Mesenchymal stem cell (in vitro differentiated cells and primary cell): ENCODE measurements at regions not wholly inside any gene's neighbourhood (a gene's known extent, or its start where the extent isn't known, plus 50 kb on each side); places are given as distances from the start of the nearest gene placed in this dataset.

ENCODE experiments used
- DNase-seq: peaks from one replicate; pipeline ENCODE4 v3.0.0-alpha.2; 2013
- H2AFZ ChIP-seq: one replicate; pipeline ENCODE4 v1.6.1; 2013; ENCODE audit warnings: low read depth, mild to moderate bottlenecking, control low read depth, inconsistent platforms, low read length, moderate library complexity
- H2AK5ac ChIP-seq: 2 replicates; pipeline ENCODE4 v1.6.1; 2013; ENCODE audit warnings: low read length, moderate library complexity, mild to moderate bottlenecking, inconsistent platforms; ENCODE audit not compliant: severe bottlenecking
- H2BK120ac ChIP-seq: one replicate; pipeline ENCODE4 v1.6.1; 2013; ENCODE audit warnings: low read depth, mild to moderate bottlenecking, inconsistent platforms, low read length, moderate library complexity
- H2BK12ac ChIP-seq, 2 experiments: one replicate each; pipeline ENCODE4 v1.6.1; 2013; ENCODE audit warnings: inconsistent platforms in 2 of 2, low read length in 2 of 2, mild to moderate bottlenecking in 2 of 2, moderate library complexity in 2 of 2, control low read depth in 1 of 2
- H2BK15ac ChIP-seq: one replicate; pipeline ENCODE4 v1.6.1; 2013; ENCODE audit warnings: mild to moderate bottlenecking, low read depth, inconsistent platforms; ENCODE audit not compliant: poor library complexity, severe bottlenecking
- H2BK5ac ChIP-seq: 2 replicates; pipeline ENCODE4 v1.6.1; 2013; ENCODE audit warnings: low read depth, mild to moderate bottlenecking, low read length, control low read depth, inconsistent platforms; ENCODE audit not compliant: poor library complexity, severe bottlenecking
- H3K14ac ChIP-seq, 2 experiments: one replicate each; pipeline ENCODE4 v1.6.1; 2013; ENCODE audit warnings: inconsistent platforms in 2 of 2, low read length in 2 of 2, control low read depth in 1 of 2, mild to moderate bottlenecking in 1 of 2, moderate library complexity in 1 of 2
- H3K18ac ChIP-seq, 2 experiments: one replicate each; pipeline ENCODE4 v1.6.1; 2013; ENCODE audit warnings: inconsistent platforms in 2 of 2, low read length in 2 of 2, control low read depth in 1 of 2, low read depth in 1 of 2, mild to moderate bottlenecking in 1 of 2
- H3K23ac ChIP-seq, 2 experiments: one replicate each; pipeline ENCODE4 v1.6.1; 2013; ENCODE audit warnings: inconsistent platforms in 2 of 2, low read length in 2 of 2, mild to moderate bottlenecking in 2 of 2, moderate library complexity in 2 of 2, control low read depth in 1 of 2
- H3K27ac ChIP-seq: 2 replicates; pipeline ENCODE4 v1.5.1; 2013; ENCODE audit warnings: mild to moderate bottlenecking, moderate library complexity, low read length, control low read depth, inconsistent platforms; ENCODE audit not compliant: poor library complexity, severe bottlenecking
- H3K27me3 ChIP-seq, 2 experiments: 2 replicates each; pipeline versions ENCODE4 v1.6.1 to v1.7.0; 2013; ENCODE audit warnings: low read length in 2 of 2, mild to moderate bottlenecking in 2 of 2, moderate library complexity in 2 of 2, control low read depth in 1 of 2, inconsistent platforms in 1 of 2; ENCODE audit not compliant: control insufficient read depth in 1 of 2, insufficient read depth in 1 of 2
- H3K36me3 ChIP-seq, 2 experiments: 2 replicates each; pipeline versions ENCODE4 v1.6.1 to v1.7.0; 2013; ENCODE audit warnings: low read length in 2 of 2, control low read depth in 1 of 2, inconsistent platforms in 1 of 2, low read depth in 1 of 2, mild to moderate bottlenecking in 1 of 2; ENCODE audit not compliant: insufficient read depth in 2 of 2, control insufficient read depth in 1 of 2
- H3K4ac ChIP-seq, 2 experiments: one replicate each; pipeline ENCODE4 v1.6.1; 2013; ENCODE audit warnings: inconsistent platforms in 2 of 2, low read length in 2 of 2, mild to moderate bottlenecking in 2 of 2, moderate library complexity in 2 of 2, control low read depth in 1 of 2, low read depth in 1 of 2
- H3K4me1 ChIP-seq: 2 replicates; pipeline ENCODE4 v1.6.1; 2013; ENCODE audit warnings: low read depth, low read length, control low read depth; ENCODE audit not compliant: control insufficient read depth, insufficient read depth
- H3K4me2 ChIP-seq: 2 replicates; pipeline ENCODE4 v1.6.1; 2013; ENCODE audit warnings: low read length, mild to moderate bottlenecking, inconsistent platforms; ENCODE audit not compliant: poor library complexity, severe bottlenecking
- H3K4me3 ChIP-seq, 2 experiments: 2 replicates each; pipeline versions ENCODE4 v1.5.1 to v1.7.0; 2013; ENCODE audit warnings: low read length in 2 of 2, mild to moderate bottlenecking in 2 of 2, control low read depth in 1 of 2, low read depth in 1 of 2; ENCODE audit not compliant: insufficient read depth in 1 of 2
- H3K79me1 ChIP-seq: replicated peaks from 2 replicates; pipeline ENCODE4 v1.6.1; 2013; ENCODE audit warnings: mild to moderate bottlenecking, control low read depth, low read length, inconsistent platforms; ENCODE audit not compliant: poor library complexity, severe bottlenecking
- H3K9ac ChIP-seq: 2 replicates; pipeline ENCODE4 v1.7.0; 2013; ENCODE audit warnings: mild to moderate bottlenecking, low read length, moderate library complexity
- H3K9me3 ChIP-seq: 2 replicates; pipeline ENCODE4 v1.7.0; 2013; ENCODE audit warnings: mild to moderate bottlenecking, low read length; ENCODE audit not compliant: control insufficient read depth
- H4K8ac ChIP-seq: one replicate; pipeline ENCODE4 v1.6.1; 2013; ENCODE audit warnings: inconsistent platforms, mild to moderate bottlenecking, low read length, moderate library complexity
- H4K91ac ChIP-seq: one replicate; pipeline ENCODE4 v1.6.1; 2013; ENCODE audit warnings: mild to moderate bottlenecking, low read length, inconsistent platforms
- WGBS: methylation state at CpG from one replicate; pipeline ENCODE4 v1.1.7; 2013; ENCODE audit warnings: mixed read lengths; 5-methylcytosine and 5-hydroxymethylcytosine counted together

GRCh38 chr12:19683178-19683927 is 244.1 kb downstream of the AEBP2 start:
- Histone ChIP-seq H3K9ac (no peak overlapping the region), H4K91ac (peak overlapping the region; percentile 55), H2BK12ac (peak overlapping the region in 1 of 2 experiments; percentile 6), H3K9me3 (no peaks in the 10 kb centered on the region), H2AK5ac (peak overlapping the region; percentile 19), H2BK15ac (no peak overlapping the region), H3K4me2 (no peak overlapping the region), H3K4me3 (no peak overlapping the region), H3K79me1 (no peaks in the 10 kb centered on the region), H3K36me3 (no peaks in the 10 kb centered on the region), H3K27me3 (no peaks in the 10 kb centered on the region), H3K18ac (no peak overlapping the region), H3K14ac (no peak overlapping the region), H2AFZ (no peak overlapping the region), H3K4ac (peak overlapping the region in 1 of 2 experiments; percentile 68), H3K27ac (peak overlapping the region; percentile 94), H4K8ac (no peak overlapping the region), H2BK120ac (peak overlapping the region; percentile 61), H3K4me1 (no peaks in the 10 kb centered on the region), H3K23ac (no peak overlapping the region), H2BK5ac (no peak overlapping the region)
- peak; percentile 82 for DNase-seq
- WGBS: under 1% methylated on average over 7 of the region's 7 CpGs

- no peaks in the 10 kb centered on the region for H3K9me3 ChIP-seq
- H2AFZ ChIP-seq: no peak overlapping the region
- H4K91ac ChIP-seq: no peak overlapping the region
- H2AK5ac ChIP-seq: no peak overlapping the region
- no peak overlapping the region for H3K18ac ChIP-seq
- H3K4me2 ChIP-seq: no peak overlapping the region
- 100% methylated on average over 1 of the region's 1 CpG for WGBS
- H3K9ac ChIP-seq: no peak overlapping the region
- H3K4ac ChIP-seq: no peak overlapping the region
- H3K27me3 ChIP-seq: no peaks in the 10 kb centered on the region
- no peak overlapping the region for H2BK5ac ChIP-seq
- DNase-seq: no peak
- no peak overlapping the region for H3K23ac ChIP-seq
- H2BK12ac ChIP-seq: no peak overlapping the region
- H3K79me1 ChIP-seq: no peaks in the 10 kb centered on the region
- no peaks in the 10 kb centered on the region for H3K36me3 ChIP-seq
- H3K4me1 ChIP-seq: no peaks in the 10 kb centered on the region
- no peak overlapping the region for H3K4me3 ChIP-seq
- H3K14ac ChIP-seq: no peak overlapping the region
- H2BK15ac ChIP-seq: no peak overlapping the region
- H4K8ac ChIP-seq: no peak overlapping the region
- H2BK120ac ChIP-seq: no peak overlapping the region
- H3K27ac ChIP-seq: no peak overlapping the region
Observed at GRCh38 chr12:19687371-19687770, 248.1 kb downstream of the AEBP2 start.

GRCh38 chr12:19688532-19688931 is 249.2 kb downstream of the AEBP2 start:
- no peak overlapping the region for H2BK5ac ChIP-seq
- H4K8ac ChIP-seq: no peak overlapping the region
- no peak overlapping the region for H3K14ac ChIP-seq
- no peak overlapping the region for H3K4ac ChIP-seq
- no peaks in the 10 kb centered on the region for H3K9me3 ChIP-seq
- H3K4me1 ChIP-seq: no peaks in the 10 kb centered on the region
- no peak overlapping the region for H2BK120ac ChIP-seq
- H3K27me3 ChIP-seq: no peaks in the 10 kb centered on the region
- no peak overlapping the region for H2BK12ac ChIP-seq
- H2BK15ac ChIP-seq: no peak overlapping the region
- H3K18ac ChIP-seq: no peak overlapping the region
- no peak overlapping the region for H3K4me2 ChIP-seq
- H3K4me3 ChIP-seq: no peak overlapping the region
- H3K27ac ChIP-seq: no peak overlapping the region
- H2AFZ ChIP-seq: no peak overlapping the region
- H3K79me1 ChIP-seq: no peaks in the 10 kb centered on the region
- no peak overlapping the region for H2AK5ac ChIP-seq
- peak overlapping the region in 1 of 2 experiments; percentile 52 for H3K23ac ChIP-seq
- no peak for DNase-seq
- no peak overlapping the region for H4K91ac ChIP-seq
- no peak overlapping the region for H3K9ac ChIP-seq
- 88% methylated on average over 1 of the region's 1 CpG for WGBS
- no peaks in the 10 kb centered on the region for H3K36me3 ChIP-seq

DNA sequence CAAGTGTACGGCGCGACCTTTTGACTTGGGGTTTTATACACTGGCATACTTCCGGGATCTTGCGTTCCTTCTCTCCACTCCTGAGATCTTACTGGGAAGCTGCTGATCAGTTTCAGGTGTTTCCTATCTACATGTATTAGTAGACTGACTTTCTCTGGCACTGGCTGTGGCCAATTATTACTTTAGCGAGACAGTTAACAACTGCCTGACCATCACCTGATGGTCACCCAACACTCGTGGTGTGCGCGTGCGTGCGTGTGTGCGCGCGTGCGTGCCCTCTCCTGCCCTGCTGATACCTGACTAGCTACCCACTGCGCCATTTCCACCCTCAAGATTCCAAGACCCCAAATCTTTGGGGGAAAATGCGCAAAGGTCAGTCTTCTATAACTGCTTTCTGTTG is 249.9 kb downstream of the AEBP2 start:
- Histone ChIP-seq H2BK12ac (peak overlapping the region in 1 of 2 experiments; percentile 54), H3K23ac (no peak overlapping the region), H4K8ac (no peak overlapping the region), H3K4ac (no peak overlapping the region), H3K9me3 (no peaks in the 10 kb centered on the region), H2AFZ (no peak overlapping the region), H3K27ac (no peak overlapping the region), H3K27me3 (no peaks in the 10 kb centered on the region), H3K4me2 (no peak overlapping the region), H3K79me1 (no peaks in the 10 kb centered on the region), H3K9ac (no peak overlapping the region), H2BK15ac (no peak overlapping the region), H3K18ac (no peak overlapping the region), H4K91ac (no peak overlapping the region), H3K14ac (no peak overlapping the region), H3K36me3 (no peaks in the 10 kb centered on the region), H2AK5ac (no peak overlapping the region), H3K4me1 (no peaks in the 10 kb centered on the region), H2BK5ac (no peak overlapping the region), H3K4me3 (no peak overlapping the region), H2BK120ac (no peak overlapping the region)
- no peak for DNase-seq
- 96% methylated on average over 16 of the region's 17 CpGs for WGBS
